ENCODE measurements at regions not wholly inside any gene's neighbourhood (a gene's known extent, or its start where the extent isn't known, plus 50 kb on each side); places are given as distances from the start of the nearest gene placed in this dataset.
"Not testable (repeated sequence)": the region's sequence is repeated elsewhere in the genome, so short reads cannot be mapped to it uniquely, and the experiment has no call there.

DNA sequence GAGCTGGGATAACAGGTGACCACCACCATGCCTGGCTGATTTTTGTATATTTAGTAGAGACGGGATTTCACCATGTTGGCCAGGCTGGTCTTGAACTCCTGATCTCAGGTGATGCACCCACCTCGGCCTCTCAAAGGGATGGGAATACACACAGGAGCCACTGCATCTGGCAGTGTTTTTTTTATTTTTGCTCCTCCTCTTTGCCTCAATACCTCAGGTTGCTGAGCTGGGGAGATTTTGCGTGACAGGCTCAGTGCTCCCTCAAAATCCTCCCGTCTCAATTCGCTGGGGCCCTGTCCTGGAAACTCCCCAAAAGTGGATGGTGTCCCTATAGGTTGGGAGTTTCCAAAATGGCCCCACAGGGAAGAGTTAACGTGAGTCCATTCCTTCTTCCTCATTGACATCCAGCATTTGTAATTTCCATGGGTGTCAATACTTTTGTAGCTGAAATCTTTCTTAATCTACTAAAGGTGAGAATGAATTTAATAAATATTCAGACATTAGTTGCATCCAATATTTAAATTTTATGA, 71.8 kb downstream of the GGTLC2 start:
- DNase-seq (ENCODE audit: low read depth in 3 of 3) = no peak

DNA sequence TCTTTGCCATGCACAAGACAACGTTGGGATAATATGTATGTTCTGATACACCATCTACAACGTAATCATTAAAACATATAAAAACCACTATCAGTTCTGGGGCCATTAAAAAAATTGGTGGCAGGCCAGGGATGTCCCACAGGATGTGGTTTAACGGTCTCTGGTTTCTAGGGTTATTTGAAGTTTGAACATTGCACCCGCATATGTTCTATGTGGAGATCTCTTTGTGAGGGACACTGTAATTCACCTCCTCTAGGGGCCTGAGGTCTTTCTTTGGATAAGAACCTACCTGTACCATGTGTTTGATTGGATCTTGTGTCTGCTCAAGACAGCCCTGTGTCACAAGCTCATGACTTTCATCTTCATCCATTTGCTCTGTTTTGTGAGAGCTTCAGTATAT, 73.2 kb downstream of the GGTLC2 start:
- no peak for DNase-seq (ENCODE audit: low read depth in 3 of 3)

DNA sequence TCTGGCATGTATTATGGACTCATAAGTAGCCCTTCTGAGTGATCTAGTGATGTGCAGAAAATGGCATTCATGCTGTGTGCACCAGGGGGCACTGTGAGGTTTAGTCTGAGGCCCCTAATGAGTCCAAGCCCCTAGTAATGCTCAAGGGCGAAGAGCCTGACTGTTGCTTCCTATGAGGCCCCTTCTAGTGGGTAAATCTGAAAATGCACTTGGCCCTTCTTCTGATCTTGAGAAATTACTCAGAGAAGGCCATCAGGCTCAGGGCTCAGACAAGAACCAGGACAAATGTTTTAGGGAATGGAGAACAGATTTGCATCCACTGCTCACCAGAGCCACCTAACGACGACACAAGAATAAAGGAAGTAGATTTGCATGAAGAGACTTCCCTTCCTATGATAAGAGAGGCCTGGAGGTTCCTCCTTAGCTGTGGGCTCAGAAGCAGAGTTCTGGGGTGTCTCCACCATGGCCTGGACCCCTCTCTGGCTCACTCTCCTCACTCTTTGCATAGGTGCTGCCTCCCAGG, 75.8 kb downstream of the GGTLC2 start:
- DNase-seq (ENCODE audit: low read depth in 3 of 3) = peak in 2 of 3 experiments; percentile 5 to 44

DNA sequence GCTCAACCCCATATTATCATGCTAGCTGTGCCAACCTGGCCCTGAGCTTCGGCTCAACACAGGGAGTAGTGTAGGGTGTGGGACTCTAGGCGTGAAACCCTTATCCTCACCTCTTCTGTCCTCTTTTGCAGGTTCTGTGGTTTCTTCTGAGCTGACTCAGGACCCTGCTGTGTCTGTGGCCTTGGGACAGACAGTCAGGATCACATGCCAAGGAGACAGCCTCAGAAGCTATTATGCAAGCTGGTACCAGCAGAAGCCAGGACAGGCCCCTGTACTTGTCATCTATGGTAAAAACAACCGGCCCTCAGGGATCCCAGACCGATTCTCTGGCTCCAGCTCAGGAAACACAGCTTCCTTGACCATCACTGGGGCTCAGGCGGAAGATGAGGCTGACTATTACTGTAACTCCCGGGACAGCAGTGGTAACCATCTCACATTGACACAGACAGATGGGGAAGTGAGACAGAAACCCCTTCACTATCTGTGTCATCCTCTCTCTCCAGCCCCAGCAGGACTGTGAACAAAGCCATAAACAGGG, 76.4 kb downstream of the GGTLC2 start:
- DNase-seq (ENCODE audit: low read depth in 3 of 3) = no peak

DNA sequence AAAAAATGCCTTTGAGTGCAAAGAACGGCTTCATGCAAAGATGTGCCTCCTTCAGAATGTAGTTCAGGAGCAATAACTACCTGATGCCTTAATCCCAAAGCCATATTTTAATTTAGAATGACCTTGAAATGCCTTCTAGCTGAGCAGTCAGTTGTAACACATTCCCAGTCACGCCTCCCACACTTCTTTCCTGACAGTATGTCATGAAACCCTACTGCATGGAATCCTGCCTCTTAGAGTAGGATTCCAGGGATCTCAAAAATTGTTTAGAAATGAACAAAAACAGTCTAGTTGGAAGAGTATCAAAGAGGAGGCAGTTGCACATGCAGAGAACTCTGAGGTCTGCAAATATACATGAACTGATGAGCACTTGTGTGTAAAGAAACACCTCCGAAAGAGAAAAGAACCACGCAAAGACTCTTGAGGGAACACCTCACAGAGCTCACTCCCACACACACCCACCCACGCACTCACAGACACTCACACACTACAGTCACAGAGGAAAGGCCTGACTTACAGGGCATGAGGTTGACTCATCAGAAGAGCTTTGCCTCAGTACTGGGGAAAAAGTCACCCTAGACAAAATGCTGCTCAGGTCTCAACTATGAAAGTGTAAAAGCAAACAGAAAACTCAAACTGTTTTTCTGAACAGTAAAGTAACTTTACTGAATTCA, 77.4 kb downstream of the GGTLC2 start:
- peak; percentile 42 to 69 (median 43) for DNase-seq (ENCODE audit: low read depth in 3 of 3)

DNA sequence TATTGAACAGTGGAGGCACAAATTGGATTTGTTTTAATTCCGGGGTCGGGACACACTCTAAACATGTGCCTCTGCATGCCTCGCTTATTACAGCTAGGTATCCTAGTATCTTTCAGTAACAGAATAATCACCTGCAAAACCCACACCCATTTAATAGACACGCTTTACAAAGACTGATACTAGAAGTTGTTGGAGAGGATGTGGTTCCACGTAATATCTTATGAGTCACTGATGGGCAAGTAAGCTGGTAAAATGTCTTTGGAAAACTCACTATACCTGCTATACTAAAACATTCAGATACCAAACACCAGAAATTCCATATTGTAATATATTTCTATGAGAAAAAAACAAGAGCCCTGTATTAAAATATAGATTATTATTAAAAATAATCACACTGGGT, 84.0 kb downstream of the GGTLC2 start:
- DNase-seq (ENCODE audit: low read depth in 3 of 3) = no peak

DNA sequence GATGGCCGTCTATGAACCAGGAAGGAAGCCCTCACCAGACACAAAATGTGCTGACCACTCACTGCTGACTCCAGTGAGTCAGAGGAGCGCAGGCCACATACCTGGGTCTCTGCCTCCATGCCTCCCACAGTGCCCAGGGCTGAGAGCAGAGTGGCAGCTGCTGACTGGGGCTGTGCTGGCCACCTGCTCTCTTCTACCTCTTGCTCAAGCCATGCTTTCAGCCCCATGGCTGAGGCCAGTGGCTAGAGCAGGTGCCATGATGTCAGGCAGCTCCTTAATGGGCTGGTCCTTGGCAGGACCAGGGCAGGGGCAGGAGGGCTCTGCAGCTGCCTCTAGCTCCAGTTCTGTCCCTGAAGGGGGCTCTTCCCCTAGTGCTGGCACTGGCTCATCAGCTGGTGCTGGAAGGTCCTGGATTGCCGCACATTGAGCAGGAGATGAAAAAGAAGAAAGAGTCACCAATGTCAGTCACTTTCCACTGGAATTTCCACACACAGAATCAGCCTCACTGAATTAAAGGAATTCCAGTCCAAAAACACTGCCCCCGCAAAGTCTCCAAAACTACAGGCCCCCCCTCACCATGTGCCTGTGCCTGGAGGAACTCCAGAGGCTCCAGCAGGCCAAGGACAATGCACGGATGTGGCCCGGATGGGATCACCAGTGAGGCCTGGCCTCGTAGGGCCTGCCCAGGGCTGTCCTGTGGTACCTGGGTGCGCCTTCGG, 86.4 kb downstream of the GGTLC2 start:
- no peak for DNase-seq (ENCODE audit: low read depth in 3 of 3)

DNA sequence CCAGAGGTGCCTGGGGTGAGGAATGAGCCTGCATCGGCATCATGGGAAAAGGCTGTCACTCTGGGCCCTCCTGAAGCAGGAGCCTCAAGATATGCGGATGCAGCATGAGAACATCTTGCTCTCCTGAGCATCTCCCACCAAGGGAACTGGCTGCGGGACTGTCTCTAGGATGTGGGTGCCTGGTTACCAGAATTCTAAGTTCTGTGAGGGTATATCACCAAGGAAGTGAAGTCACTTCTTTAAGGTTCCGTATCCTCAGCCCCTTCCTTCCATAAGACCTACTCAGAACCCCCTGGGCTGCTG, 86.9 kb downstream of the GGTLC2 start:
- no peak for DNase-seq (ENCODE audit: low read depth in 3 of 3)

DNA sequence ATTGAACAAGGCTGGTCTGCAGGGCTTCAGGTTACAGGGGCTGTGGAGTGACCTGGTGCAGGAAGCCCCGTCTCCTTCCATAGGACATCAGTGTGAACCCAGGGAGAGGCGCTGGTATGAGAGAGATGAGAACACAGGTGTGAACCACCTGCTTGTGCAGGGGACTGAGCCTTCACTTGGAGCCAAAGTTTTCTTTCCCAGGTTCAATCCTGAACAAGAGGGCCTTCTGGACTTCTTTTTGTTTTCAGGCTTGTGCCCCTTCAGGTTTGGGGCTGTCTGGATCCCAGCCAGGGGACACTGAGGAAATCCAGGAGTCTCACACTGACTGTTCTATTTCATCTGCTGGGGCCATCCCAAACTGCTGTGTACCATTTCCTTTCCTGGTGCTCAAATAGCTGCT, 88.6 kb downstream of the GGTLC2 start:
- not testable (repeated sequence) for DNase-seq (ENCODE audit: low read depth in 3 of 3)

DNA sequence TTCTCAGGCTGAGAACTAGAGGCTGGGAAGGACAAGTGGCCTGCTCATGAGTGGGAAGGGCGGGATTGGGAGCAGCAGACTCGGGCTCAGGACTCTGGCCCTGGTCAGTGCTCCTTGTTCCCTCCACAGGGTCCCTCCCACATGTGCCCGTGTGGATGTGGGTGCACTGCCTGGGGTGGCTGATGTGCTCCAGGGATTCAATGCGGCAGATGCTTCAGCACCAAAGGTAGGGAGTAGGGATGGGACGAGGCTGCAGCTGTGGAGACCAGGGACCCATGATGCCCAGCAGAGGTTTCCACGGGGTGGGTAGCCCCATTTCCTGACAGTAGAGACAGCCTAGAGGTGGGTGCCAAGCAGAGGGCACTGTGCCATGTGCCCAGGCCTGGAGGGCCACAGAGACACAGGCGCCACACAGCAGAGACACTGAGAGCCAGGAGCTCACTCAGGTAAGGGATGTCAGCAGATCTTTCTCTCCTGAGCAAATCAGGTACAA, 89.5 kb downstream of the GGTLC2 start:
- no peak for DNase-seq (ENCODE audit: low read depth in 3 of 3)

DNA sequence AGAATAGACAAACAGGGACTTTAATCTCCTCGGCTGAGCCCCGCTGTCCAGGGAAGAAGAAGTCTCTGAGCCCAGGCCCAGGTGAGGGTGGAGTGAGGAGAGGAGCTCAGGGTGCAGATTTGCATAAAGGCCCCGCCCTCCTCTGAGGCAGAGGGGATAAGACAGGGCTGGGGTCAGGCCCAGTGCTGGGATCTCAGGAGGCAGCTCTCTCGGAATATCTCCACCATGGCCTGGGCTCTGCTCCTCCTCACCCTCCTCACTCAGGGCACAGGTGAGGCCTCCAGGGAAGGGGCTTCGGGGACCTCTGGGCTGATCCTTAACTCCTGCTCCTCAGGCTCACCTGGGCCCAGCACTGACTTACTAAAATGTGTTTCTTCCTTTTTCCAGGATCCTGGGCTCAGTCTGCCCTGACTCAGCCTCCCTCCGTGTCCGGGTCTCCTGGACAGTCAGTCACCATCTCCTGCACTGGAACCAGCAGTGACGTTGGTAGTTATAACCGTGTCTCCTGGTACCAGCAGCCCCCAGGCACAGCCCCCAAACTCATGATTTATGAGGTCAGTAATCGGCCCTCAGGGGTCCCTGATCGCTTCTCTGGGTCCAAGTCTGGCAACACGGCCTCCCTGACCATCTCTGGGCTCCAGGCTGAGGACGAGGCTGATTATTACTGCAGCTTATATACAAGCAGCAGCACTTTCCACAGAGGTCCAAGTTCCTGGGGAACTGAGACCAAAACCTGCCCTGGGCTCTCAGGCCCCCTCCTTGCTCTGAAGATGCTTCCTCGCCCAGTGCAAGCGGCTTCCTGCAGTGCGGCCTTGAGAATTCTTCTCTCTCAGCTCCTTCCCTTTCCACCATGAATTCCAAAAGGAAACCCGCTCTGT, 90.2 kb downstream of the GGTLC2 start:
- DNase-seq (ENCODE audit: low read depth in 3 of 3) = not testable (repeated sequence)

DNA sequence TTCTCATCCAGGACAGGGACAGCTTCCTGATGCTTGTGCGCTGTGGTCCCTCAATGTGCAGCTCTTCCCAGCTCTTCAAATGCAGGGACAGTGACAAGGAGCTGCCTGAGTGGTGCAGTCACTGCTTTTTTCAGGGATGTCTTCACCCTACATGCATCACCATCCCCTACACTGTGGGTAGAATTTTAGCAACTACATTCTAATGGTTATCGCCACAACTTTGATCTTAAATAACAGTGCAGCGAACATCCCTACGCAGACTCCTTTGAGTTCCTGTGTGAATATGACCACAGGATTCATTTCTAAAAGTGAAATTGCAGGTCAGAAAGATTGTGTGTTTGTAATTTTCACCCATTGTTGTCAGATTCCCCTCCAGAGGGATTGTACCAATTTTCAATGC, 90.9 kb downstream of the GGTLC2 start:
- not testable (repeated sequence) for DNase-seq (ENCODE audit: low read depth in 3 of 3)

DNA sequence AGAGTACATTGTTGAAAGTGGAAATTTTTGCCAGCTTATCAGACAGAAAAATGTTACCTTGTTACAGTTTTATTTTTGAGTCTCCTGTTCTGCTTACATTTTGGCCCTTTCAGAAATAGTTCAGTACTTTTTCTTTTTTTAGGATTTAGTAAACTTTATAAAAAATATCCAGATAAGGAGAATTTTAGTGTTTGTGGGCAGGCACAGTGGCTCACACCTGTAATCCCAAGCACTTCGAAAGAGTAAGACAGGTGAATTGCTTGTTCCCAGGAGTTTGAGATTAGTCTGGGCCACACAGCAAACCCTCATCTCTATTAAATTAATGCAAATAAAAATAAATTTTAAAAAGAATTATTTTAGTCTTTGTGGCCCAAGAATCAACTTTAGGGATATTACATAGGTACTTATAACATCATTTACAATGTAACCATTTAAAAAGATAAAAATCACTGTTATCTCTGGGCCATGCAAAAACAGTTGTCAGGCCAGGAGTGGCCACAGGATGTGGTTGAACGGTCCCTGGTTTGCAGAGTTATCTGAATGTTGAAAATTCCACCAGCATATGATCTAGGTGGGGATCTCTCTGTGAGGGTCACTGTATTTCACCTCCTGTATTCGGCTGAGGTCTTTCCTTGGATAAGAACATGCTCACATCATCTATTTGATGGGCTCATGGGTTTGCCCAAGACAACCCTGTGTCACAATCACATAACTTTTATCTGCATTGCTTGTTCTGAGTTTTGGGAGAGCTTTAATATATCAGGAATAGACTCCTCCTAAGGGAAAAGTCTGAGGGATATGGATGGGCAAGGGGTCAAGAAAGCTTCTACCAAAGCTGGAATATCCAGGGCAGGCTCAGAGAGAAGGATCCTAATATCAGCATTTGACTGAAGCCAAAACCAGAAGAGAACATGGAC, 91.5 kb downstream of the GGTLC2 start:
- no peak for DNase-seq (ENCODE audit: low read depth in 3 of 3)

DNA sequence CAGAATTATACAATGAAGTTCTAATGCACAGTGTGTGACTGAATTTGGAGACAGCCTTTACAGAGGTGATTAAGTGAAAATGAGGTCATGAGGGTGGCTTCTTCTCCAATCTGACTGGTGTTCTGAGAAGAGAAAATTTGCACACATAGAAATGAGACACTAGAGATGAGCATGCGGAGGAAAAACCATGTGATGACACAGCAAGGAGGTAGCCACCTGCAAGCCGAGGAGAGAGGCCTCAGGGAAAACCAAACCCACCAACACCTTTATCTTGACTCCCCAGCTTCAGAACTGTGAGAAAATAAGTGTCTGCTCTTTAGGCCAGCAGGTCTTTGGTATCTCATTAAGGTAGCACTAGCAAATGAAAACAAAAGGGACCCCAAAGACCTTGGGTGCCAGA, 93.2 kb downstream of the GGTLC2 start:
- DNase-seq (ENCODE audit: low read depth in 3 of 3) = no peak

DNA sequence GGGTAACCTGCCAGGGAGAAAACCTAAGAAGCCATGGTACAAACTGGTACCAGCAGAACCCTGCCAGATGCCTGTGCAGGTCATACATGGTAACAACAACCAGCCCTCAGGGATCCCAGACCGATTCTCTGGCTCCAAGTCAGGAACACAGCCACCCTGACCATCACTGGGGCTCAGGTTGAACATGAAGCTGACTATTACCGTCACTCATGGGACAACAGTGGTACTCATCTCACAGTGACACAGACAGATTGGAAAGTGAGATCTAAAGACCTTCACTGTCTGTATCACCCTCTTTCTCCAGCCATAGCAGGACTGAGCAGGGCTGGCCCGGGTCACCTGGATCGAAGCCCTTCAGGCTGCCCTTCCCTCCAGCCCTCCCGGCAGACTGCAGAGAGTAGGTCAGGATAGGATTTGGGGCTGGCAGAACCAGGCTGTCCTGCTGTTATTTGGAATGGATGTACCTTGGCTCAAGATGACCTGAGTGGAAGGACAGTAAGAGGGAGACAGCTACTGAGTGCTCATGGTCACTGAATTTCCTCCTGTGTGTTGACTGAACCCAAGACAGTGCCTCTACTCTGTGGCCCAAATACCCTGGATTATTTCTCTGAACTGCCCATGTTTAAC, 94.7 kb downstream of the GGTLC2 start:
- DNase-seq (ENCODE audit: low read depth in 3 of 3) = no peak

DNA sequence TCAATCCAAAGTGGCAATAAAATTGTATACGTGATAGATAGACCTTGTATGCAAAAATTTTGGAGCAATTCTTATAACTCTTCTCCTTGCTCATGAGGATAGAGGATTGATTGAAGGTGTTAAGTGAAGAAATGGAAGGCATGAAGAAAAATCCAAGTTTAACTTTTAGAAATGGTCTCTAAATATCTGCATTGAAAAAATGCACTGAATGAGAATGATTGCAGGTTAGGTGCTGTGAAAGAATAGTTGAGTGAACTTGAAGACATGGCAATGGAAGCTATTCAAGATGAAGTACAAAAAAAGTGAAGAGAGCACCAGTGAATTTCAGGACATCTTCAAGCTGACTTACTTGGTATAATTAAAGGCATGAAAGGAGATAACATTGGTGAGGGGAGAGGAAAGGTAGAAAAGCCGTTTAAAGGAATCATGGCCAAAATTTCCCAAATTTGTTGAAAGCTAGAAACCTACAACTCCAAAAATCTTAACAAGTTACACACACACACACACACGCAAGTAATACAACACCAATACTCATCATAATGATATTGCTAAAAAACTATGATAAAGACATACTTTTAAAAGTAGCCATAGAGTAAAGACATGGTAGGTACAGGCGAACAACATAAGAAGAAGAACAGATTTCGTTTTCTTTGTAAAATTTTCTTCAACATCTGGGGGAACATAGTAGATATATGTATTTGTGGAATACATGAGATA, 96.3 kb downstream of the GGTLC2 start:
- DNase-seq (ENCODE audit: low read depth in 3 of 3) = no peak

DNA sequence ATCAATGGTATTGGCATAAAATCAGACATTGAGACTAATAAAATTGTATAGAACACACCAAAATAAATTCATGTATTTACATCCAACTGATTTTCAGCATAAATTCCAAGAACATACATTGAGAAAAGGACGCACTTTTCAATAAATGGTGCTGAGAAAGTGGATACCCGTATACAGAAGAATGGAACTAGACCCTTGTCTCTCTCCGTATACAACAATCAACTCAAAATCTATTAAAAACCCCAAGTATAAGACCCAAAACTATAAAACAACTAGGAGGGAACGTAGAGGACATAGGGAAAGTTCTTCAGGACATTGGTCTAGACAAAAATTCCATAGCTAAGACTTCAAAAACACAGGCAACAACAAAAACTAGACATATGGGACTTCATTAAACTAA, 97.4 kb downstream of the GGTLC2 start:
- DNase-seq (ENCODE audit: low read depth in 3 of 3) = no peak

DNA sequence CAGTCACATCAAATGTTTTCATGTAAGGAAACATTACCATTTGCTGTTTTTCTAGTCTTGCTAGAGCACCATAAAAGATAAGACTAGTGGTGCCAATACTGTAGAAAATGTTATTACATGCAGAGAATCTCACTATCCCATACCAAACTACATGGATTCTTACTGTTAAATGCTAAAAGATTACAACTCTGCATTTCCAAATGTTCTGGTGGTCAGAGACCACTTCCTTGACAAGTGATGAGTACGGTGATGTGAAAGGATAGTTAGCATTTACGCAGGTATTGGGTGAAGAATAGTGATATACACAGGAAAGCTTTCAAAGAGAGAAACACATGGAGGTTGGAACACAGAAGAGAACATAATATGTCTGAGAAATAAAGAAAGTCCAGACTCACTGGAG, 98.2 kb downstream of the GGTLC2 start:
- DNase-seq (ENCODE audit: low read depth in 3 of 3) = no peak

DNA sequence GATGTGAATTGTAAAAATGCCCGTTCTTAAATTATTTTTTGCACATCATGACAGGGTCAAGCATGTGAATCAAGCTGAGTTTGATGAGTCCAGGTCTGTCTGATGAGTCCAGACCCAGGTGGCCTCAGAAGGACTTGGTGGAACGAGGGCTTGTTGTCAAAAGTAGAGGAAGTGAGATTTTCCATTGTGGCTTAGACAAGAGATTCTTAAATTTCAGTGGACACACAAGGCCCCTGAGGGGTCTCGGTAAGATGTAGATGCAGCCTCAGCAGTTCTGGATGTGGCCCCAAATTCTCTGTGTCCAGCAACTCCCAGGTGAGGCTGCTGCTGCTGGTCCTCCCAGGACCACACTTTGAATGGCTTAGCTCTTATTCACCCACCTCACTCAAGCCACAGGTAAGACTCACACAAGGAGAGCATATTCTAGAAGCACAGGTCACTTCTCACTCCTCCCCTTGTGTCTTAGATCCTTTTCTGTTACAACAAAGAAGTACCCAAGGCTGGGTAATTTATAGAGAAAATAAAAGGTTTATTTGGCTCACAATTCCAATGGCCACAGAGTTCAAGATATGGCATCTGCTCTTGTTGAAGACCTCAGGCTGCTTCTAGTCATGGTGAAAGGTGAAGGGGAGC, 98.8 kb downstream of the GGTLC2 start:
- no peak for DNase-seq (ENCODE audit: low read depth in 3 of 3)

Data from stimulated activated CD4-positive, alpha-beta T cell treated with anti-CD3 and anti-CD28 coated beads, TNF-alpha, amount 100 ng/mL, for 24 hours (primary cell).